Panc1 (cell line): ENCODE measurements at regions not wholly inside any gene's neighbourhood (a gene's known extent, or its start where the extent isn't known, plus 50 kb on each side); places are given as distances from the start of the nearest gene placed in this dataset.

Source experiments
- POLR2AphosphoS5 ChIP-seq: IDR thresholded peaks from 2 replicates; pipeline ENCODE4 v1.6.1; 2012; ENCODE audit warnings: mild to moderate bottlenecking, low read depth, low read length, moderate library complexity
- SIN3A ChIP-seq: IDR thresholded peaks from 2 replicates; pipeline ENCODE4 v1.6.1; 2012; ENCODE audit warnings: low read depth, mild to moderate bottlenecking, low read length, moderate library complexity, borderline replicate concordance; ENCODE audit not compliant: insufficient read depth
- TCF7L2 ChIP-seq: IDR thresholded peaks from 2 replicates; pipeline ENCODE4 v1.6.1; 2011; ENCODE audit warnings: mild to moderate bottlenecking, low read depth, low read length, inconsistent platforms
- TF ChIP-seq, protein P1 (sequence below): fragments of 450-650 bp; IDR thresholded peaks from 2 replicates; pipeline ENCODE4 v1.5.1; 2017; ENCODE audit warnings: mild to moderate bottlenecking
- TF ChIP-seq, protein P2 (sequence below), 2 experiments: IDR thresholded peaks; 2 replicates each; pipeline ENCODE4 v1.6.1; 2011 to 2012; ENCODE audit warnings: low read depth in 2 of 2, control low read depth in 1 of 2, low read length in 1 of 2, mild to moderate bottlenecking in 1 of 2, moderate library complexity in 1 of 2; ENCODE audit not compliant: insufficient read depth in 1 of 2

DNA sequence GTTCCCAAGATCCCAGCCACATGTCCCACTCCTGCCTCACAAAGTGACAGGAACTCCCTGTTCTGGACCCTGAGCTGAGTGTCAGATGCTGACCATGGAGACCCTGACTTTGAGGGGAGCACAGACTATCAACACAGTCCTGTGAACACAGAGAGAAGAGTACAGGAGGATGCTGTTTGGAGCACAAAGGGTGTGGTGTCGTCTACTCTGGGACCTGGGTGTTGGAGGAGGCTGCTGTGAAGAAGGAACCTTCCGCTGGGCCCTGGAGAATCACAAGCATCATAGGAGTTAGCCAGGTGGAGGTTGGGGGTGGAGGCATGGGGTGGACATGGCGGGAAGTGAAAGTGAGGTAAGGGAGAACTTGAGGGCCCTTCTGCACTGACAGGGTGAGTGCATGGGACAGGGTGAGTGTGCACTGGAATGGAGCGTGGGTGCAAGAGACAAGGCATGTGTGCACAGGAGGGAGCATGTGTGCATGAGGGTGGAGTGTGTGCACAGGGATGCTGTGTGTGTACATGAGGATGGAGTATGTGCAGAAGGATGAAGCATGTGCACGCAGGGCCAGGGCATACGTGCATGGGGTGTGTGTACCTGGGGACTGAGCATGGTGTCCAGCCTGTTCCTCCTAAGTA is 70.7 kb upstream of the ANTXRL start:
- TF ChIP-seq, protein P1, sequence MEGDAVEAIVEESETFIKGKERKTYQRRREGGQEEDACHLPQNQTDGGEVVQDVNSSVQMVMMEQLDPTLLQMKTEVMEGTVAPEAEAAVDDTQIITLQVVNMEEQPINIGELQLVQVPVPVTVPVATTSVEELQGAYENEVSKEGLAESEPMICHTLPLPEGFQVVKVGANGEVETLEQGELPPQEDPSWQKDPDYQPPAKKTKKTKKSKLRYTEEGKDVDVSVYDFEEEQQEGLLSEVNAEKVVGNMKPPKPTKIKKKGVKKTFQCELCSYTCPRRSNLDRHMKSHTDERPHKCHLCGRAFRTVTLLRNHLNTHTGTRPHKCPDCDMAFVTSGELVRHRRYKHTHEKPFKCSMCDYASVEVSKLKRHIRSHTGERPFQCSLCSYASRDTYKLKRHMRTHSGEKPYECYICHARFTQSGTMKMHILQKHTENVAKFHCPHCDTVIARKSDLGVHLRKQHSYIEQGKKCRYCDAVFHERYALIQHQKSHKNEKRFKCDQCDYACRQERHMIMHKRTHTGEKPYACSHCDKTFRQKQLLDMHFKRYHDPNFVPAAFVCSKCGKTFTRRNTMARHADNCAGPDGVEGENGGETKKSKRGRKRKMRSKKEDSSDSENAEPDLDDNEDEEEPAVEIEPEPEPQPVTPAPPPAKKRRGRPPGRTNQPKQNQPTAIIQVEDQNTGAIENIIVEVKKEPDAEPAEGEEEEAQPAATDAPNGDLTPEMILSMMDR = no peak
- TF ChIP-seq, protein P2, sequence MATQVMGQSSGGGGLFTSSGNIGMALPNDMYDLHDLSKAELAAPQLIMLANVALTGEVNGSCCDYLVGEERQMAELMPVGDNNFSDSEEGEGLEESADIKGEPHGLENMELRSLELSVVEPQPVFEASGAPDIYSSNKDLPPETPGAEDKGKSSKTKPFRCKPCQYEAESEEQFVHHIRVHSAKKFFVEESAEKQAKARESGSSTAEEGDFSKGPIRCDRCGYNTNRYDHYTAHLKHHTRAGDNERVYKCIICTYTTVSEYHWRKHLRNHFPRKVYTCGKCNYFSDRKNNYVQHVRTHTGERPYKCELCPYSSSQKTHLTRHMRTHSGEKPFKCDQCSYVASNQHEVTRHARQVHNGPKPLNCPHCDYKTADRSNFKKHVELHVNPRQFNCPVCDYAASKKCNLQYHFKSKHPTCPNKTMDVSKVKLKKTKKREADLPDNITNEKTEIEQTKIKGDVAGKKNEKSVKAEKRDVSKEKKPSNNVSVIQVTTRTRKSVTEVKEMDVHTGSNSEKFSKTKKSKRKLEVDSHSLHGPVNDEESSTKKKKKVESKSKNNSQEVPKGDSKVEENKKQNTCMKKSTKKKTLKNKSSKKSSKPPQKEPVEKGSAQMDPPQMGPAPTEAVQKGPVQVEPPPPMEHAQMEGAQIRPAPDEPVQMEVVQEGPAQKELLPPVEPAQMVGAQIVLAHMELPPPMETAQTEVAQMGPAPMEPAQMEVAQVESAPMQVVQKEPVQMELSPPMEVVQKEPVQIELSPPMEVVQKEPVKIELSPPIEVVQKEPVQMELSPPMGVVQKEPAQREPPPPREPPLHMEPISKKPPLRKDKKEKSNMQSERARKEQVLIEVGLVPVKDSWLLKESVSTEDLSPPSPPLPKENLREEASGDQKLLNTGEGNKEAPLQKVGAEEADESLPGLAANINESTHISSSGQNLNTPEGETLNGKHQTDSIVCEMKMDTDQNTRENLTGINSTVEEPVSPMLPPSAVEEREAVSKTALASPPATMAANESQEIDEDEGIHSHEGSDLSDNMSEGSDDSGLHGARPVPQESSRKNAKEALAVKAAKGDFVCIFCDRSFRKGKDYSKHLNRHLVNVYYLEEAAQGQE (IDR thresholded peaks at IDR 0.05; ENCODE audit: insufficient read depth in 1 of 2, low read depth in 2 of 2, low read length in 1 of 2) = no peak
- TF ChIP-seq POLR2AphosphoS5 (no peak), TCF7L2 (no peak), SIN3A (no peak)
